Mucosa of rectum (tissue), 2 donors: ENCODE measurements at regions not wholly inside any gene's neighbourhood (a gene's known extent, or its start where the extent isn't known, plus 50 kb on each side); places are given as distances from the start of the nearest gene placed in this dataset.

Source experiments
- H3K27ac ChIP-seq, 2 donors: one replicate each; pipeline ENCODE4 v1.7.0; 2013; ENCODE audit warnings: inconsistent platforms in 2 of 2, low read depth in 2 of 2, low read length in 2 of 2
- H3K27me3 ChIP-seq, 2 donors: one replicate each; pipeline ENCODE4 v1.7.0; 2013; ENCODE audit warnings: low read length in 2 of 2; ENCODE audit not compliant: control insufficient read depth in 2 of 2, insufficient read depth in 2 of 2
- H3K36me3 ChIP-seq, 2 donors: one replicate each; pipeline ENCODE4 v1.7.0; 2013; ENCODE audit warnings: low read length in 2 of 2; ENCODE audit not compliant: control insufficient read depth in 2 of 2, insufficient read depth in 2 of 2
- H3K4me1 ChIP-seq, 2 donors: one replicate each; pipeline ENCODE4 v1.7.0; 2013; ENCODE audit warnings: low read length in 2 of 2, mild to moderate bottlenecking in 1 of 2; ENCODE audit not compliant: control insufficient read depth in 2 of 2, insufficient read depth in 2 of 2
- H3K4me3 ChIP-seq, 2 donors: one replicate each; pipeline ENCODE4 v1.7.0; 2013; ENCODE audit warnings: low read length in 2 of 2
- H3K9ac ChIP-seq, 2 donors: one replicate each; pipeline ENCODE4 v1.7.0; 2013; ENCODE audit warnings: low read length in 2 of 2, low read depth in 1 of 2, mild to moderate bottlenecking in 1 of 2
- H3K9me3 ChIP-seq, 2 donors: one replicate each; pipeline ENCODE4 v1.7.0; 2013; ENCODE audit warnings: low read length in 2 of 2; ENCODE audit not compliant: control insufficient read depth in 2 of 2
- donor health status: healthy.
- donor health status: Normal muscosa, but diverticular disease.

GRCh38 chr13:89988206-89988605 is 1359.3 kb upstream of the MIR17HG start:
- Histone ChIP-seq H3K4me3 (no peak overlapping the region), H3K4me1 (no peaks in the 10 kb centered on the region), H3K36me3 (no peaks in the 10 kb centered on the region), H3K9ac (no peak overlapping the region), H3K9me3 (no peaks in the 10 kb centered on the region), H3K27me3 (no peaks in the 10 kb centered on the region), H3K27ac (no peak overlapping the region)

- Histone ChIP-seq H3K36me3 (no peaks in the 10 kb centered on the region), H3K4me1 (no peaks in the 10 kb centered on the region), H3K9me3 (peaks cover 0 to 3% of the 10 kb centered on the region in 2 donors), H3K4me3 (no peak overlapping the region), H3K27me3 (no peaks in the 10 kb centered on the region), H3K27ac (no peak overlapping the region), H3K9ac (no peak overlapping the region)
Measured at GRCh38 chr13:90003566-90003965, 1343.9 kb upstream of the MIR17HG start.

GRCh38 chr13:90008707-90009149 is 1338.8 kb upstream of the MIR17HG start:
- no peak overlapping the region for H3K9ac ChIP-seq

GRCh38 chr13:90014038-90014437 is 1333.4 kb upstream of the MIR17HG start:
- Histone ChIP-seq H3K9ac (no peak overlapping the region), H3K36me3 (no peaks in the 10 kb centered on the region), H3K27me3 (no peaks in the 10 kb centered on the region), H3K9me3 (no peaks in the 10 kb centered on the region), H3K4me1 (no peaks in the 10 kb centered on the region), H3K4me3 (no peak overlapping the region), H3K27ac (no peak overlapping the region)

More at GRCh38 chr13:90008707-90009149, 1338.8 kb upstream of the MIR17HG start:
- no peaks in the 10 kb centered on the region for H3K36me3 ChIP-seq
- H3K27me3 ChIP-seq = no peaks in the 10 kb centered on the region
- no peak overlapping the region for H3K4me3 ChIP-seq
- H3K4me1 ChIP-seq = no peaks in the 10 kb centered on the region
- H3K27ac ChIP-seq = no peak overlapping the region
- no peaks in the 10 kb centered on the region for H3K9me3 ChIP-seq

GRCh38 chr13:90015565-90016507 is 1331.7 kb upstream of the MIR17HG start:
- Histone ChIP-seq H3K9me3 (no peaks in the 10 kb centered on the region), H3K27me3 (no peaks in the 10 kb centered on the region), H3K9ac (no peak overlapping the region), H3K36me3 (no peaks in the 10 kb centered on the region), H3K4me1 (no peaks in the 10 kb centered on the region), H3K27ac (no peak overlapping the region), H3K4me3 (no peak overlapping the region)

GRCh38 chr13:90016688-90017087 is 1330.8 kb upstream of the MIR17HG start:
- Histone ChIP-seq H3K9ac (no peak overlapping the region), H3K36me3 (no peaks in the 10 kb centered on the region), H3K9me3 (no peaks in the 10 kb centered on the region), H3K27me3 (no peaks in the 10 kb centered on the region), H3K27ac (no peak overlapping the region), H3K4me3 (no peak overlapping the region), H3K4me1 (no peaks in the 10 kb centered on the region)

GRCh38 chr13:90020536-90021070 is 1326.9 kb upstream of the MIR17HG start:
- no peak overlapping the region for H3K4me3 ChIP-seq
- H3K9ac ChIP-seq = no peak overlapping the region
- H3K4me1 ChIP-seq = no peaks in the 10 kb centered on the region
- no peaks in the 10 kb centered on the region for H3K9me3 ChIP-seq
- no peaks in the 10 kb centered on the region for H3K27me3 ChIP-seq
- H3K36me3 ChIP-seq = no peaks in the 10 kb centered on the region
- no peak overlapping the region for H3K27ac ChIP-seq

- Histone ChIP-seq H3K4me1 (no peaks in the 10 kb centered on the region), H3K27me3 (no peaks in the 10 kb centered on the region), H3K4me3 (no peak overlapping the region), H3K9ac (no peak overlapping the region), H3K36me3 (no peaks in the 10 kb centered on the region), H3K9me3 (no peaks in the 10 kb centered on the region), H3K27ac (no peak overlapping the region)
Measured at GRCh38 chr13:90027409-90027808, 1320.1 kb upstream of the MIR17HG start.

- no peaks in the 10 kb centered on the region for H3K27me3 ChIP-seq
- H3K36me3 ChIP-seq = no peaks in the 10 kb centered on the region
- H3K4me1 ChIP-seq = no peaks in the 10 kb centered on the region
- H3K4me3 ChIP-seq = no peak overlapping the region
- no peaks in the 10 kb centered on the region for H3K9me3 ChIP-seq
- H3K9ac ChIP-seq = no peak overlapping the region
- no peak overlapping the region for H3K27ac ChIP-seq
Measured at GRCh38 chr13:90032313-90032712, 1315.2 kb upstream of the MIR17HG start.

GRCh38 chr13:90032841-90033493 is 1314.5 kb upstream of the MIR17HG start:
- Histone ChIP-seq H3K36me3 (no peaks in the 10 kb centered on the region), H3K27ac (no peak overlapping the region), H3K9me3 (no peaks in the 10 kb centered on the region), H3K4me1 (no peaks in the 10 kb centered on the region), H3K9ac (no peak overlapping the region), H3K4me3 (no peak overlapping the region), H3K27me3 (no peaks in the 10 kb centered on the region)
